ENCODE measurements at regions not wholly inside any gene's neighbourhood (a gene's known extent, or its start where the extent isn't known, plus 50 kb on each side); places are given as distances from the start of the nearest gene placed in this dataset.

DNA sequence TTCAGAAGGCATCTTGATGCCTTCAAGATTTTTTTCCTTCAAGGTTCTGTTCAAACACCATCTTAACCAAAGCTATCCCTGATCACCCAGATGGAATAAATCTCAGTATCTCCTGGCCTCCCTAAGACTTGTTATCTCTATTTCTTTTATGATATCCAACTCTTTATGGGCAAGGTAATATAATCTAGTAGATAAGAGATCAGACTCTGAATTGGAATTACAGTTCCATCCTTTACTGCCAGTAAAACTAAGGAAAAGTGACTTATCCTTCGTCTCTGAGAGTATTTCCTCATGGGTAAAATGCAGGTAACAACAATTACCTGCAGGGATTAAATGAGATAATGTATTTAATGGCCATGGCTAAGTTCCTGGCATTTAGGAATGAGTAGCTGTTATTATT, 445.0 kb upstream of the DAB1 start:
- TF ChIP-seq POLR2AphosphoS5 (IDR thresholded peaks at IDR 0.05; ENCODE audit: low read depth, low read length) (no peak), TAF1 (IDR thresholded peaks at IDR 0.05; ENCODE audit: borderline replicate concordance, insufficient read depth, low read length) (no peak), SIN3A (IDR thresholded peaks at IDR 0.05; ENCODE audit: borderline replicate concordance, insufficient read depth, low read length) (no peak)
- TF ChIP-seq, protein P1, sequence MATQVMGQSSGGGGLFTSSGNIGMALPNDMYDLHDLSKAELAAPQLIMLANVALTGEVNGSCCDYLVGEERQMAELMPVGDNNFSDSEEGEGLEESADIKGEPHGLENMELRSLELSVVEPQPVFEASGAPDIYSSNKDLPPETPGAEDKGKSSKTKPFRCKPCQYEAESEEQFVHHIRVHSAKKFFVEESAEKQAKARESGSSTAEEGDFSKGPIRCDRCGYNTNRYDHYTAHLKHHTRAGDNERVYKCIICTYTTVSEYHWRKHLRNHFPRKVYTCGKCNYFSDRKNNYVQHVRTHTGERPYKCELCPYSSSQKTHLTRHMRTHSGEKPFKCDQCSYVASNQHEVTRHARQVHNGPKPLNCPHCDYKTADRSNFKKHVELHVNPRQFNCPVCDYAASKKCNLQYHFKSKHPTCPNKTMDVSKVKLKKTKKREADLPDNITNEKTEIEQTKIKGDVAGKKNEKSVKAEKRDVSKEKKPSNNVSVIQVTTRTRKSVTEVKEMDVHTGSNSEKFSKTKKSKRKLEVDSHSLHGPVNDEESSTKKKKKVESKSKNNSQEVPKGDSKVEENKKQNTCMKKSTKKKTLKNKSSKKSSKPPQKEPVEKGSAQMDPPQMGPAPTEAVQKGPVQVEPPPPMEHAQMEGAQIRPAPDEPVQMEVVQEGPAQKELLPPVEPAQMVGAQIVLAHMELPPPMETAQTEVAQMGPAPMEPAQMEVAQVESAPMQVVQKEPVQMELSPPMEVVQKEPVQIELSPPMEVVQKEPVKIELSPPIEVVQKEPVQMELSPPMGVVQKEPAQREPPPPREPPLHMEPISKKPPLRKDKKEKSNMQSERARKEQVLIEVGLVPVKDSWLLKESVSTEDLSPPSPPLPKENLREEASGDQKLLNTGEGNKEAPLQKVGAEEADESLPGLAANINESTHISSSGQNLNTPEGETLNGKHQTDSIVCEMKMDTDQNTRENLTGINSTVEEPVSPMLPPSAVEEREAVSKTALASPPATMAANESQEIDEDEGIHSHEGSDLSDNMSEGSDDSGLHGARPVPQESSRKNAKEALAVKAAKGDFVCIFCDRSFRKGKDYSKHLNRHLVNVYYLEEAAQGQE (IDR thresholded peaks at IDR 0.05; ENCODE audit: insufficient read depth in 1 of 2, low read depth in 2 of 2, low read length in 2 of 2): no peak
